ENCODE measurements at regions not wholly inside any gene's neighbourhood (a gene's known extent, or its start where the extent isn't known, plus 50 kb on each side); places are given as distances from the start of the nearest gene placed in this dataset.
"Not testable (repeated sequence)": the region's sequence is repeated elsewhere in the genome, so short reads cannot be mapped to it uniquely, and the experiment has no call there.

DNA sequence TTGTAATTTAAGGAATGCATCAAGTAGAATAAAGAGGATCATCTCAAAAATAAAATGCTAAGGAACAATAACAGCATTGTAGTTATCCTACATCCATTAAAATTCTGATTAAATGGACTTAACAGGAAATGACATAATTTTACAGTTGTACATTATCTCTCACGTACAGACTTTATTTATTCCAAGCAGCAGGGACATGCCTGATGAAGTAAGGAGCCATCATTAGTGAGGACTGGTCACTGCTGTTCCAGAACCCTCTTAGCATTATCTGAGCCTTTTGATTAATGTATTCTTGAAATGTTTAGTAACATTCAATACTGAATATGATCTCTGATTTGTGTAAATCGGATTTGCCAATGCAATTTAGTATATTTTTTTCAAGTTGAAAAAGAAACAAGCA lies 516.1 kb downstream of the DACH1 start:
- CTCF ChIA-PET = no interaction called here
- TF ChIP-seq, protein P1, sequence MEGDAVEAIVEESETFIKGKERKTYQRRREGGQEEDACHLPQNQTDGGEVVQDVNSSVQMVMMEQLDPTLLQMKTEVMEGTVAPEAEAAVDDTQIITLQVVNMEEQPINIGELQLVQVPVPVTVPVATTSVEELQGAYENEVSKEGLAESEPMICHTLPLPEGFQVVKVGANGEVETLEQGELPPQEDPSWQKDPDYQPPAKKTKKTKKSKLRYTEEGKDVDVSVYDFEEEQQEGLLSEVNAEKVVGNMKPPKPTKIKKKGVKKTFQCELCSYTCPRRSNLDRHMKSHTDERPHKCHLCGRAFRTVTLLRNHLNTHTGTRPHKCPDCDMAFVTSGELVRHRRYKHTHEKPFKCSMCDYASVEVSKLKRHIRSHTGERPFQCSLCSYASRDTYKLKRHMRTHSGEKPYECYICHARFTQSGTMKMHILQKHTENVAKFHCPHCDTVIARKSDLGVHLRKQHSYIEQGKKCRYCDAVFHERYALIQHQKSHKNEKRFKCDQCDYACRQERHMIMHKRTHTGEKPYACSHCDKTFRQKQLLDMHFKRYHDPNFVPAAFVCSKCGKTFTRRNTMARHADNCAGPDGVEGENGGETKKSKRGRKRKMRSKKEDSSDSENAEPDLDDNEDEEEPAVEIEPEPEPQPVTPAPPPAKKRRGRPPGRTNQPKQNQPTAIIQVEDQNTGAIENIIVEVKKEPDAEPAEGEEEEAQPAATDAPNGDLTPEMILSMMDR (conservative IDR thresholded peaks at IDR 0.05) = no peak
- no peak for TF ChIP-seq EZH2 (IDR thresholded peaks at IDR 0.05; ENCODE audit: low read depth)
- H3K4me3 ChIP-seq = no peak overlapping the region
- H3K36me3 ChIP-seq (ENCODE audit: low read depth) = no peaks in the 10 kb centered on the region
- intact Hi-C loops (cut with micrococcal nuclease; ENCODE audit: unreplicated experiment) = no loop called here
- no peaks in the 10 kb centered on the region for H3K79me2 ChIP-seq (ENCODE audit: low read depth)
- no peak overlapping the region for H3K4me2 ChIP-seq
- H3K9me2 ChIP-seq (ENCODE audit: insufficient read depth) = no peaks in the 10 kb centered on the region; the same call in 1 of the 2 replicates
- BruUV-seq (replicated peaks) = no TSS peak
- H3F3A ChIP-seq (ENCODE audit: insufficient read depth, low read depth) = no peaks in the 10 kb centered on the region; the same call in 1 of the 2 replicates
- H2AFZ ChIP-seq = no peak overlapping the region
- H3K9me3 ChIP-seq (ENCODE audit: insufficient read depth, low read depth) = no peaks in the 10 kb centered on the region
- H3K27me3 ChIP-seq (ENCODE audit: insufficient read depth, low read depth) = no peaks in the 10 kb centered on the region
- H3K27ac ChIP-seq = no peak overlapping the region
- no peaks in the 10 kb centered on the region for H4K20me1 ChIP-seq (ENCODE audit: insufficient read depth)
- H3K4me1 ChIP-seq (replicated peaks; ENCODE audit: insufficient read depth) = no peaks in the 10 kb centered on the region
- POLR2A ChIA-PET (ENCODE audit: unreplicated experiment) = no interaction called here
- no peak for DNase-seq

GRCh38 chr13:71345856-71346255 lies 521.1 kb downstream of the DACH1 start:
- intact Hi-C loops (cut with micrococcal nuclease; ENCODE audit: unreplicated experiment); H4K20me1 ChIP-seq (ENCODE audit: insufficient read depth); POLR2A ChIA-PET (ENCODE audit: unreplicated experiment); H3K4me1 ChIP-seq (replicated peaks; ENCODE audit: insufficient read depth); CTCF ChIA-PET; H3K4me3 ChIP-seq; H3K27ac ChIP-seq; H3K4me2 ChIP-seq; H2AFZ ChIP-seq; H3K9me2 ChIP-seq (ENCODE audit: insufficient read depth); H3K36me3 ChIP-seq (ENCODE audit: low read depth); H3F3A ChIP-seq (ENCODE audit: insufficient read depth, low read depth); H3K9me3 ChIP-seq (ENCODE audit: insufficient read depth, low read depth); BruUV-seq (replicated peaks); DNase-seq; H3K27me3 ChIP-seq (ENCODE audit: insufficient read depth, low read depth); H3K79me2 ChIP-seq (ENCODE audit: low read depth): not testable (repeated sequence)

GRCh38 chr13:71339736-71340135 lies 527.3 kb downstream of the DACH1 start:
- ChIA-PET POLR2A (ENCODE audit: unreplicated experiment) (no interaction called here), CTCF (no interaction called here)
- no peak for DNase-seq
- no peaks in the 10 kb centered on the region for H3F3A ChIP-seq (ENCODE audit: insufficient read depth, low read depth)
- intact Hi-C loops (cut with micrococcal nuclease; ENCODE audit: unreplicated experiment) = no loop called here
- no peaks in the 10 kb centered on the region for H3K4me1 ChIP-seq (replicated peaks; ENCODE audit: insufficient read depth)
- H4K20me1 ChIP-seq (ENCODE audit: insufficient read depth) = no peaks in the 10 kb centered on the region
- H3K9me2 ChIP-seq (ENCODE audit: insufficient read depth) = no peaks in the 10 kb centered on the region
- H3K4me3 ChIP-seq = no peak overlapping the region
- H3K27me3 ChIP-seq (ENCODE audit: insufficient read depth, low read depth) = no peaks in the 10 kb centered on the region
- no peaks in the 10 kb centered on the region for H3K9me3 ChIP-seq (ENCODE audit: insufficient read depth, low read depth)
- BruUV-seq (replicated peaks) = no TSS peak
- no peak overlapping the region for H2AFZ ChIP-seq
- no peaks in the 10 kb centered on the region for H3K36me3 ChIP-seq (ENCODE audit: low read depth)
- TF ChIP-seq, protein P1 (conservative IDR thresholded peaks at IDR 0.05) = no peak
- TF ChIP-seq EZH2 (IDR thresholded peaks at IDR 0.05; ENCODE audit: low read depth) = no peak
- H3K79me2 ChIP-seq (ENCODE audit: low read depth) = no peaks in the 10 kb centered on the region
- no peak overlapping the region for H3K27ac ChIP-seq
- H3K4me2 ChIP-seq = no peak overlapping the region

DNA sequence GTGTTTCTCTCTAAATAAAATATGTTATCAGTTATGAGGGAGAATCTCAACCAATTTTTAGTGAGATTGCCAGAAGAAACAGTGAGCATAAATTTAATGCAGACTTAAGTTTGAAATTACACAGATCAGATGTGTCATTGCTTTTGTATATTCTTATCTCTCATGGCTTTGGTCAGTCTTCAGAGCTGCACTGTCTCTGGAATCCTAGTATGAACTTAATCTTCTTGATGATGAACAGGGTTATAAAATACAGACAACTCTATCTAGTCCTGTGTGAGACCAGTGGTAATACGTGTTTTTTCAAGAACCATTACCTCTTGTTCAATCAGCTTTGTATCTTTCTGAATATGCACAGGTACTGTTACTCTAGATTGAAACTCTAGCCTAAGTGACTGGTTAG lies 528.0 kb downstream of the DACH1 start:
- BruUV-seq (replicated peaks) = no TSS peak
- POLR2A ChIA-PET (ENCODE audit: unreplicated experiment) = no interaction called here
- DNase-seq = no peak
- Histone ChIP-seq H3K9me2 (ENCODE audit: insufficient read depth) (no peaks in the 10 kb centered on the region), H3K27me3 (ENCODE audit: insufficient read depth, low read depth) (no peaks in the 10 kb centered on the region), H3K4me3 (no peak overlapping the region), H3F3A (ENCODE audit: insufficient read depth, low read depth) (no peaks in the 10 kb centered on the region), H3K36me3 (ENCODE audit: low read depth) (no peaks in the 10 kb centered on the region), H3K4me2 (no peak overlapping the region), H2AFZ (no peak overlapping the region), H3K27ac (no peak overlapping the region), H3K4me1 (replicated peaks; ENCODE audit: insufficient read depth) (no peaks in the 10 kb centered on the region), H3K9me3 (ENCODE audit: insufficient read depth, low read depth) (no peaks in the 10 kb centered on the region), H3K79me2 (ENCODE audit: low read depth) (no peaks in the 10 kb centered on the region), H4K20me1 (ENCODE audit: insufficient read depth) (no peaks in the 10 kb centered on the region)
- no peak for TF ChIP-seq EZH2 (IDR thresholded peaks at IDR 0.05; ENCODE audit: low read depth)
- TF ChIP-seq, protein P1 (conservative IDR thresholded peaks at IDR 0.05) = no peak
- CTCF ChIA-PET = no interaction called here
- intact Hi-C loops (cut with micrococcal nuclease; ENCODE audit: unreplicated experiment) = no loop called here

Data from PC-9 (cell line).